Right lobe of liver (tissue), 6 donors: ENCODE measurements at regions not wholly inside any gene's neighbourhood (a gene's known extent, or its start where the extent isn't known, plus 50 kb on each side); places are given as distances from the start of the nearest gene placed in this dataset.

Source experiments
- ATAC-seq, 4 donors: fragments of 200-7000 bp; cut with Tn5 transposase; one replicate each; pipeline ENCODE4 v1.9.1; 2020; ENCODE audit warnings: mild to moderate bottlenecking in 4 of 4, moderate library complexity in 4 of 4
- DNase-seq, 3 donors: peaks; one replicate each; pipeline ENCODE4 v3.0.0-alpha.2; 2020
- H3K27ac ChIP-seq, 3 donors: fragments of 200-600 bp; one replicate each; pipeline ENCODE4 v1.8.0; 2022
- H3K27me3 ChIP-seq, 2 donors: fragments of 200-600 bp; one replicate each; pipeline ENCODE4 v1.8.0; 2022
- H3K36me3 ChIP-seq, 4 donors: fragments of 200-600 bp; sonication (generic) in 1 of 4; one replicate each; pipeline versions ENCODE4 v1.5.1 to v1.8.0; 2017 to 2022; ENCODE audit warnings: control low read depth in 1 of 4
- H3K4me1 ChIP-seq, 4 donors: fragments of 200-600 bp; sonication (generic) in 1 of 4; one replicate each; pipeline versions ENCODE4 v1.5.1 to v1.8.0; 2017 to 2022; ENCODE audit warnings: control low read depth in 1 of 4
- H3K4me3 ChIP-seq, 3 donors: fragments of 200-600 bp; one replicate each; pipeline ENCODE4 v1.8.0; 2022
- H3K9me3 ChIP-seq, 4 donors: fragments of 200-600 bp; sonication (generic) in 1 of 4; one replicate each; pipeline versions ENCODE4 v1.5.1 to v1.8.0; 2017 to 2022; ENCODE audit warnings: control low read depth in 1 of 4
- POLR2A ChIP-seq: fragments of 450-650 bp; IDR thresholded peaks from one replicate; pipeline ENCODE4 v1.6.1; 2017; ENCODE audit warnings: antibody characterized with exemption, mild to moderate bottlenecking
- WGBS: methylation state at CpG from one replicate; pipeline ENCODE4 v1.1.6; 2018; ENCODE audit warnings: low coverage, low lambda C conversion rate; ENCODE audit not compliant: insufficient coverage; ENCODE audit errors: missing lambda C conversion rate; 5-methylcytosine and 5-hydroxymethylcytosine counted together
- intact Hi-C, 2 donors: fragments of 100-400 bp; cut with DNase I; formaldehyde crosslinking; loops; one replicate each; pipeline versions ENCODE4 v1.11.2 to v1.14.1; 2022
- TF ChIP-seq, protein P1 (sequence below), 4 donors: fragments of 200-600 bp in 3 of 4; fragments of 450-650 bp in 1 of 4; IDR thresholded peaks; one replicate each; pipeline versions ENCODE4 v1.5.1 to v1.8.0; 2016 to 2022; ENCODE audit warnings: antibody characterized with exemption in 4 of 4, mild to moderate bottlenecking in 2 of 4
- donor health status: DM: no; HTN: yes; CAD: no.
- donor health status: DM: no; HTN: no; CAD: no.
- donor health status: DM: no; HTN: no; CAD: no.
- donor health status: DM: no; HTN: yes; CAD: no.
- donor health status: DM: no; HTN: yes; CAD: no.

DNA sequence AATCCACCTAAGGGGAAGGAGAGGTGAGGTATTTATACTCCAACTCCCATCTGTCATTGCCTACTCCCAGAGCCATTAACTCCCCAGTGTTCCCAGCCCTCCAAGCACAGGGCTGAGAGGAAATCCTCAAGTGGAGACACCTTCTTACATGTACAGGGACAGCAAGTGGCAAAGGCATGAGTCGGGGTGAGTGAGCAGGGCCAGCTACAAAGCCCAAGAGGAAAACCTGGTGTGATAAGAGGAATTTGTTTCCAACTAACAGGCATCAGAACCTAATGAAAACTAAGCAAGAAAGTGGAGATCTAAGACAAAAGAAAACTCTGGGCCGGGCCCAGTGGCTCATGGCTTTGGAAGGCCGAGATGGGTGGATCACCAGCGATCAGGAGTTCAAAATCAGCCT is 70.0 kb upstream of the SRSF6 start:
- no peaks in the 10 kb centered on the region for H3K27me3 ChIP-seq
- intact Hi-C loops: no loop called here
- no peaks in the 10 kb centered on the region for H3K4me1 ChIP-seq
- 60% methylated on average over 4 of the region's 4 CpGs for WGBS
- DNase-seq: no peak
- TF ChIP-seq, protein P1, sequence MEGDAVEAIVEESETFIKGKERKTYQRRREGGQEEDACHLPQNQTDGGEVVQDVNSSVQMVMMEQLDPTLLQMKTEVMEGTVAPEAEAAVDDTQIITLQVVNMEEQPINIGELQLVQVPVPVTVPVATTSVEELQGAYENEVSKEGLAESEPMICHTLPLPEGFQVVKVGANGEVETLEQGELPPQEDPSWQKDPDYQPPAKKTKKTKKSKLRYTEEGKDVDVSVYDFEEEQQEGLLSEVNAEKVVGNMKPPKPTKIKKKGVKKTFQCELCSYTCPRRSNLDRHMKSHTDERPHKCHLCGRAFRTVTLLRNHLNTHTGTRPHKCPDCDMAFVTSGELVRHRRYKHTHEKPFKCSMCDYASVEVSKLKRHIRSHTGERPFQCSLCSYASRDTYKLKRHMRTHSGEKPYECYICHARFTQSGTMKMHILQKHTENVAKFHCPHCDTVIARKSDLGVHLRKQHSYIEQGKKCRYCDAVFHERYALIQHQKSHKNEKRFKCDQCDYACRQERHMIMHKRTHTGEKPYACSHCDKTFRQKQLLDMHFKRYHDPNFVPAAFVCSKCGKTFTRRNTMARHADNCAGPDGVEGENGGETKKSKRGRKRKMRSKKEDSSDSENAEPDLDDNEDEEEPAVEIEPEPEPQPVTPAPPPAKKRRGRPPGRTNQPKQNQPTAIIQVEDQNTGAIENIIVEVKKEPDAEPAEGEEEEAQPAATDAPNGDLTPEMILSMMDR (IDR thresholded peaks at IDR 0.05): no peak
- TF ChIP-seq POLR2A: no peak
- no peak overlapping the region for H3K27ac ChIP-seq
- ATAC-seq: no peak
- no peak overlapping the region for H3K4me3 ChIP-seq
- H3K36me3 ChIP-seq: no peaks in the 10 kb centered on the region
- H3K9me3 ChIP-seq: no peaks in the 10 kb centered on the region

GRCh38 chr20:43386878-43387277 is 70.8 kb upstream of the SRSF6 start:
- ATAC-seq (no peak), DNase-seq (no peak)
- Histone ChIP-seq H3K4me1 (no peaks in the 10 kb centered on the region), H3K27ac (no peak overlapping the region), H3K27me3 (no peaks in the 10 kb centered on the region), H3K9me3 (no peaks in the 10 kb centered on the region), H3K4me3 (no peak overlapping the region), H3K36me3 (no peaks in the 10 kb centered on the region)
- intact Hi-C loops: no loop called here
- TF ChIP-seq, protein P1 (IDR thresholded peaks at IDR 0.05): no peak
- no peak for TF ChIP-seq POLR2A
- 35% methylated on average over 4 of the region's 4 CpGs for WGBS

- Histone ChIP-seq H3K4me1 (no peaks in the 10 kb centered on the region), H3K9me3 (no peaks in the 10 kb centered on the region), H3K36me3 (no peaks in the 10 kb centered on the region), H3K27me3 (no peaks in the 10 kb centered on the region), H3K27ac (no peak overlapping the region), H3K4me3 (no peak overlapping the region)
- ATAC-seq: no peak
- no peak for DNase-seq
- 73% methylated on average over 3 of the region's 4 CpGs for WGBS
- TF ChIP-seq, protein P1 (IDR thresholded peaks at IDR 0.05): no peak
- TF ChIP-seq POLR2A: no peak
- intact Hi-C loops: no loop called here
Observed at GRCh38 chr20:43385914-43386313, 71.8 kb upstream of the SRSF6 start.

GRCh38 chr20:43384101-43384940 is 73.4 kb upstream of the SRSF6 start:
- Histone ChIP-seq H3K4me1 (no peaks in the 10 kb centered on the region), H3K27ac (no peak overlapping the region), H3K27me3 (no peaks in the 10 kb centered on the region), H3K4me3 (no peak overlapping the region), H3K9me3 (no peaks in the 10 kb centered on the region), H3K36me3 (no peaks in the 10 kb centered on the region)
- ATAC-seq (no peak), DNase-seq (no peak)
- TF ChIP-seq, protein P1 (IDR thresholded peaks at IDR 0.05): no peak
- no peak for TF ChIP-seq POLR2A
- intact Hi-C loops: no loop called here
- 34% methylated on average over 6 of the region's 14 CpGs for WGBS
